NCI-H2196 treated with DMSO at 0.1 percent for 48 hours (cell line): ENCODE measurements at regions not wholly inside any gene's neighbourhood (a gene's known extent, or its start where the extent isn't known, plus 50 kb on each side); places are given as distances from the start of the nearest gene placed in this dataset.
A peak's percentile ranks its signal among the peaks of the same experiment; 100 is the strongest.

ENCODE experiments used
- DNase-seq: peaks from one replicate; lab custom pipeline; 2025; ENCODE audit not compliant: unreplicated experiment; lab: John Stamatoyannopoulos, UW

GRCh38 chr11:11045156-11045930 lies 187.5 kb upstream of the ZBED5 start:
- DNase-seq = no peak

- DNase-seq = no peak
These were observed 186.4 kb upstream of the ZBED5 start for GRCh38 chr11:11044137-11044855.

GRCh38 chr11:11043721-11044120 lies 185.9 kb upstream of the ZBED5 start:
- no peak for DNase-seq

GRCh38 chr11:11039208-11039965 lies 181.5 kb upstream of the ZBED5 start:
- DNase-seq = no peak

GRCh38 chr11:11038782-11039181 lies 180.9 kb upstream of the ZBED5 start:
- DNase-seq = no peak

- DNase-seq = no peak
These were observed 180.5 kb upstream of the ZBED5 start for GRCh38 chr11:11038352-11038751.

- DNase-seq = peak; percentile 71
These were observed 179.2 kb upstream of the ZBED5 start for GRCh38 chr11:11036848-11037732.

- DNase-seq = no peak
These were observed 178.5 kb upstream of the ZBED5 start for GRCh38 chr11:11036185-11036847.

- DNase-seq = no peak
These were observed 177.5 kb upstream of the ZBED5 start for GRCh38 chr11:11035331-11035730.

GRCh38 chr11:11034476-11034875 lies 176.6 kb upstream of the ZBED5 start:
- no peak for DNase-seq

GRCh38 chr11:11032066-11032465 lies 174.2 kb upstream of the ZBED5 start:
- DNase-seq = no peak

- no peak for DNase-seq
These were observed 171.2 kb upstream of the ZBED5 start for GRCh38 chr11:11029027-11029426.

- peak; percentile 15 for DNase-seq
These were observed 170.3 kb upstream of the ZBED5 start for GRCh38 chr11:11028017-11028692.

GRCh38 chr11:11027288-11027687 lies 169.4 kb upstream of the ZBED5 start:
- DNase-seq = no peak

- no peak for DNase-seq
These were observed 167.2 kb upstream of the ZBED5 start for GRCh38 chr11:11025087-11025486.

GRCh38 chr11:11022125-11022730 lies 164.4 kb upstream of the ZBED5 start:
- no peak for DNase-seq

GRCh38 chr11:11021563-11021962 lies 163.7 kb upstream of the ZBED5 start:
- DNase-seq = no peak

- no peak for DNase-seq
These were observed 162.9 kb upstream of the ZBED5 start for GRCh38 chr11:11020747-11021149.

GRCh38 chr11:11020219-11020726 lies 162.4 kb upstream of the ZBED5 start:
- DNase-seq = no peak
